ENCODE measurements at regions not wholly inside any gene's neighbourhood (a gene's known extent, or its start where the extent isn't known, plus 50 kb on each side); places are given as distances from the start of the nearest gene placed in this dataset.

- TF ChIP-seq CTCF (conservative IDR thresholded peaks at IDR 0.05), result no peak
- TF ChIP-seq EZH2 (IDR thresholded peaks at IDR 0.05; ENCODE audit: low read depth), result no peak
Measured at GRCh38 chr4:95761426-95761825, 78.5 kb upstream of the PDHA2 start.
